ENCODE measurements at regions not wholly inside any gene's neighbourhood (a gene's known extent, or its start where the extent isn't known, plus 50 kb on each side); places are given as distances from the start of the nearest gene placed in this dataset.

GRCh38 chr10:105914432-105914831, 1250.1 kb downstream of the SORCS1 start:
- TF ChIP-seq CTCF (IDR thresholded peaks at IDR 0.05) = no peak
- TF ChIP-seq EZH2 (IDR thresholded peaks at IDR 0.05; ENCODE audit: borderline replicate concordance, insufficient read depth, low read depth, low read length, poor library complexity, severe bottlenecking) = no peak

All from B cell (primary cell).